ENCODE measurements at regions not wholly inside any gene's neighbourhood (a gene's known extent, or its start where the extent isn't known, plus 50 kb on each side); places are given as distances from the start of the nearest gene placed in this dataset.

- TF ChIP-seq CTCF (IDR thresholded peaks at IDR 0.05; ENCODE audit: low read depth, low read length) = no peak
- no peak for TF ChIP-seq EZH2phosphoT487 (IDR thresholded peaks at IDR 0.05; ENCODE audit: low read depth)
Measured at GRCh38 chr7:69301253-69301652, 297.0 kb upstream of the AUTS2 start.

All from OCI-LY3 (cell line).